ENCODE measurements at regions not wholly inside any gene's neighbourhood (a gene's known extent, or its start where the extent isn't known, plus 50 kb on each side); places are given as distances from the start of the nearest gene placed in this dataset.

- in situ Hi-C loops (cut with MboI; ENCODE audit: low sequenced_read_pairs), result no loop called here
These were observed 455.2 kb upstream of the ZFHX3 start for GRCh38 chr16:73503093-73503492.

GRCh38 chr16:73499276-73499675 is 451.3 kb upstream of the ZFHX3 start:
- in situ Hi-C loops (cut with MboI; ENCODE audit: low sequenced_read_pairs), result no loop called here

- in situ Hi-C loops (cut with MboI; ENCODE audit: low sequenced_read_pairs), result no loop called here
These were observed 438.0 kb upstream of the ZFHX3 start for GRCh38 chr16:73485880-73486279.

GRCh38 chr16:73483934-73484711 is 436.2 kb upstream of the ZFHX3 start:
- in situ Hi-C loops (cut with MboI; ENCODE audit: low sequenced_read_pairs), result no loop called here

GRCh38 chr16:73483076-73483791 is 435.3 kb upstream of the ZFHX3 start:
- in situ Hi-C loops (cut with MboI; ENCODE audit: low sequenced_read_pairs), result no loop called here

GRCh38 chr16:73482310-73482709 is 434.4 kb upstream of the ZFHX3 start:
- in situ Hi-C loops (cut with MboI; ENCODE audit: low sequenced_read_pairs), result no loop called here

GRCh38 chr16:73480381-73480780 is 432.5 kb upstream of the ZFHX3 start:
- in situ Hi-C loops (cut with MboI; ENCODE audit: low sequenced_read_pairs), result no loop called here

- in situ Hi-C loops (cut with MboI; ENCODE audit: low sequenced_read_pairs), result no loop called here
These were observed 425.8 kb upstream of the ZFHX3 start for GRCh38 chr16:73473713-73474112.

- in situ Hi-C loops (cut with MboI; ENCODE audit: low sequenced_read_pairs), result no loop called here
These were observed 416.9 kb upstream of the ZFHX3 start for GRCh38 chr16:73464834-73465233.

- in situ Hi-C loops (cut with MboI; ENCODE audit: low sequenced_read_pairs), result no loop called here
These were observed 411.7 kb upstream of the ZFHX3 start for GRCh38 chr16:73459586-73459985.

- in situ Hi-C loops (cut with MboI; ENCODE audit: low sequenced_read_pairs), result no loop called here
These were observed 409.9 kb upstream of the ZFHX3 start for GRCh38 chr16:73457851-73458250.

- in situ Hi-C loops (cut with MboI; ENCODE audit: low sequenced_read_pairs), result no loop called here
These were observed 401.0 kb upstream of the ZFHX3 start for GRCh38 chr16:73448970-73449369.

GRCh38 chr16:73447846-73448245 is 399.9 kb upstream of the ZFHX3 start:
- in situ Hi-C loops (cut with MboI; ENCODE audit: low sequenced_read_pairs), result no loop called here

- in situ Hi-C loops (cut with MboI; ENCODE audit: low sequenced_read_pairs), result no loop called here
These were observed 386.7 kb upstream of the ZFHX3 start for GRCh38 chr16:73434621-73435020.

GRCh38 chr16:73433731-73434307 is 385.9 kb upstream of the ZFHX3 start:
- in situ Hi-C loops (cut with MboI; ENCODE audit: low sequenced_read_pairs), result no loop called here

GRCh38 chr16:73432850-73433730 is 385.2 kb upstream of the ZFHX3 start:
- in situ Hi-C loops (cut with MboI; ENCODE audit: low sequenced_read_pairs), result no loop called here

- in situ Hi-C loops (cut with MboI; ENCODE audit: low sequenced_read_pairs), result no loop called here
These were observed 382.2 kb upstream of the ZFHX3 start for GRCh38 chr16:73430138-73430537.

GRCh38 chr16:73428121-73428520 is 380.2 kb upstream of the ZFHX3 start:
- in situ Hi-C loops (cut with MboI; ENCODE audit: low sequenced_read_pairs), result no loop called here

- in situ Hi-C loops (cut with MboI; ENCODE audit: low sequenced_read_pairs), result no loop called here
These were observed 379.2 kb upstream of the ZFHX3 start for GRCh38 chr16:73427164-73427563.

- in situ Hi-C loops (cut with MboI; ENCODE audit: low sequenced_read_pairs), result no loop called here
These were observed 378.7 kb upstream of the ZFHX3 start for GRCh38 chr16:73426433-73427160.

All from HL-60/S4 treated with retinoic acid at 250 ng/mL for 4 days and 3 days (cell line).